GM19240 (cell line): ENCODE measurements at regions not wholly inside any gene's neighbourhood (a gene's known extent, or its start where the extent isn't known, plus 50 kb on each side); places are given as distances from the start of the nearest gene placed in this dataset.

ENCODE experiments used
- DNase-seq: peaks from one replicate; pipeline ENCODE4 v3.0.0; 2011; ENCODE audit warnings: low spot score; ENCODE audit not compliant: insufficient read length

DNA sequence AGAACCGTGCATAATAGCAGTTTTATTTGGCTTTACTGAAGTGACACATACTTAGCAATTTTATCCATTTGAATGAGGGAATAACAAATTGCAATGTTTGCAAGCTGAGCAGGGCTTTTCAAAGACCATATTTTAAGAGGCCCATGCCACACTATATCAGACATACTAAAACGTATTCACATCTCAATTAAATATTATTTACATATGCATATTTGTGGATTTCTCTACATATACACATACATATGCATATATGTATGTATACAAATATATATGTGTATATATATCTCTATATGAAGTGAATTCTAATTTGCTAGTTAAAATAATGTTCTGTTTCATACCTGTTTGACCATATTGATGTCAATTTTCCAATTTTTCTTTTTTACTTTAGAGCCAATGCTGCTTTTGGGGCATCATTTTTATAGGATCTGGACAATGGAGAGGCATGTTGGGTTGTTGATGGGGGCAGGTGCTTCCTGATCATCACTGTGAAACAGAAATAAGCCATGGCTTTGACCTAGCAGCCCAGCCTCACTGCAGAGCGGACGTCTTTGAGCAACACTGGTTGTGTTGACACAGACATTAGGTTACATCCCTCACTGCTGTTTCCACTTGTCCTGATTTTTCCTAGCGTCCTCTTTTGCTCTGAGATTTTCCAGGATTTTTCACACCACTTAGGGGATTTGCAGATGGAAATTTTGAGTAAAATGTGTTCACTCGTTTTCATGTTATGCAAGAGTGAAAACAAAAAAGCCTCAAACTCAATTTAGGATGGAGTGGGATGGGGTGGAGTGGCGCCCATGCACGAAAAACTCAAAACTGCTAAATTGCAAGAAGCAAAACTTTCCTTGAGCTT is 56.9 kb downstream of the RDH14 start:
- DNase-seq, result no peak

DNA sequence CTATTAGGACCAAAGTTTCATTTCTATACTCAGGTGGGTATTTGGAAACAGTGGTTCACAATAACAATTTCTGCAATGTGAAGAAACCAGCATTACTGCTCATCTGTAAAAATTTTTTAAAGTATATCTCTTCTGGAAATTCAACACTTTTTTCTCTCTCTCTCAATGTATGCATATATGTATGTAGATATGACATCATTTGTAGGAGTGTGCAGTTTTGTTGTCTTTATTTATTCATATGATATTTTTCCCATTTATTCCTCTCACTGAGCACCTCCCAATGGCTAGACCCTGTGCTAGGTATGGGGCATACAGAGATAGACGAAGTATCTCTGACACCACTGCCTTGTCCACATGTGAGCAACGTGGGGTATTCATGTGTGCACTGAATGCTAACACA is 58.3 kb downstream of the RDH14 start:
- no peak for DNase-seq

DNA sequence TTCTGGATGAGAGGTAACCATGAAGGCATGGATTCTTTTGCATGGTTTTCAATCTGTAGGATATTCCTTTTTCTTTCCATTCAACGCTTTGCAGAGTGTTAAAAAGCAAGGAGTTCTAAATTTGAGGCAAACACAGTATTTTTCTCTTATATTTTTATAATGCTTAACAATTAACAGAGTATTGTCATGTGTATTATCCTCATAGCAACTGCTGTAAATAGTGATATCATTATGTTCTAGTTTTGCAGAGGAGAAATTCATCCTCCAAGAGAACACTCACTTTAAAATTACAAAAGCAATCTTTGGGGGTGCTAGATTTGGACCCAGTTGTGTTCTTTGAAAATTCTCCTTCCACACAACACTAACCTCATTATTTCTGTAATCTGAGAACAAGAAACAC is 58.7 kb downstream of the RDH14 start:
- no peak for DNase-seq

DNA sequence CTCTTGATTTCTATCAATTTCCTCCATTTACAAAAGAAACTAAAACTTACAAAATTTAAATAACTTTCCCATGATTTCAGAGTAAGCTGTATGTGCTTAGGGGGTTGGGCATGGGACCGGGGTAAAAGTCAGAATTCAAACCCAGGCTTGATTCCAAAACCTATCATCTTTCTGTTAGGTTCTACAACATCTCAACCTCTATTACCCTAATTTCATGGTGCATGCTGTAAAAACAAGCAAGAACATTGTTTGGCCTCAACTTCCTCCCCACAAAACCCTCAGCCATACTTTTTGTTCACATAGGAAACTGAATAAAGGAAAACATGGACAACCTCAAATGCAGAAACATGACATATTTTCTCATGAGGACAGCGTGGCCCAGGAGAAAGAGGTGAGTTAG is 59.3 kb downstream of the RDH14 start:
- no peak for DNase-seq

DNA sequence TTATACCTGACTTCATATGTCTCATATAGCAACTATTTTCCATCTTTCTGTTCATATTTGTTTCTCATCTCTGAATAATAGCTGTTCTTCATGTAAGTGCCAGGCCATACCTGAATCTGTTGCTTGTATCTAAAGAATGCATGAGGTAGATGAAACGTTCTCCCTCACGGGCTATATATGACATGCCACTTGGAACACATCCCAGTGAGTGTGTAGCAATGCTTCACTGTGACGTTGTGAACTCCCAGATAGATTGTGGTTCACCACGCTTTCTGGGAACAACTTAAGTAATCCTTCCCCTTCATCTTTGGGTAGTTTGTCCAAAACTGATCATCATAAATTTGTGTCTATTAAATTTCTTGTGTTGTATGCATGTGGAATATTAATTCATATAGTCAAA is 60.1 kb downstream of the RDH14 start:
- no peak for DNase-seq

DNA sequence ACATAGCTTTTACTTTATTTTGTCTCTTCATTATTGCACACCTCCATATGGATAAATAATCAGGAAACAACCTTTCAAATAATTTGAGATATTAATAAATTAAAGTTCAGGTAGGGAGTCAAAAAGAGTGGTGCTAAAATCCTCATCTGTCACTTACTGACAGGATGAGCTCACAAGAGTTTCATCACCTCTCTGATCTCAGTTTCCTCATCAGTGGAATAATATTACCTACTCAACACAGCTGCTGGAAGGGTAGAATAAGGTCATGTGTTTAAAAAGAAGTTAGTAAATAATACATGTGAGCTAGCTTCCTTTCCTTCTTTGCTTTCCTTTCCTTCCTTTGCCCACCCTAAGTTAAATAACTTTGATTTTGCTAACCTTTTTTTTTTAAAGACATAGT is 61.9 kb downstream of the RDH14 start:
- no peak for DNase-seq

DNA sequence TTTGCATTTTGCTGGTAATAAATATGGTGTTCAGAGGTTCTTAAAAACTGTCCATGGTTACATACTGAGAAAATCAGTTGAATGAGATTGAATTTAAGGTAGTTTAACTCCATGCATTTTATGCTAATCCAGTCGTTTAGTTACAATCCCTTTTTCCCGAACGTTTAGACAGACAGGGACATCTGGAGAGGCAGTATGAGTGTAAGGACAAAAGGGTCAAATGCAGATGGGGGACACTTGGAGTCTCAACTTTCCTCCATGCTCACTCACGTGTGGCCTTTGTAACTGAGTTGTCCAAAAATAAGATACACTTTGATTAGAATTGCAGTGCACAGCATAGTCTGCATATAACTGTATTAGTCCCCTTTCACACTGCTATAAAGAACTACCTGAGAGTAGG is 63.9 kb downstream of the RDH14 start:
- no peak for DNase-seq

DNA sequence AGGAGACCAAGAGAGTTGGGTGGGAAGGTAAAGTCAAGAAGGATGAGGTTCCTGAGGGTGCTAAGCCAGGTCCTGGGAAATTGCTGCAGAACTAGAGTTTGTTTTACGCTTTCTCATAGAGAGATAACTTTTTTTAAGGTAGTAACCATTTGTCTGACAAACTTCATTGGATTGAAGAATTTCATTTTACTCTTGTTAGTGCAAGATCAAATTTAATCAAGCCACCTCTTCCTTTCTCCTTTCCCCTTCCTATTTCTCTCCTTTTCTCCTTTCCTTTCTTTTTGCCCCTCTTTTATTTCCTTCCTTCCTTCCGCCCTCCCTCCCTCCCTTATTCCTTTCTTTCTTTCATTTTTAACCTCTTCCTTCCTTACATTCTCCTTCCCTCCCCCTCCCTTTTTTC is 65.4 kb downstream of the RDH14 start:
- no peak for DNase-seq

DNA sequence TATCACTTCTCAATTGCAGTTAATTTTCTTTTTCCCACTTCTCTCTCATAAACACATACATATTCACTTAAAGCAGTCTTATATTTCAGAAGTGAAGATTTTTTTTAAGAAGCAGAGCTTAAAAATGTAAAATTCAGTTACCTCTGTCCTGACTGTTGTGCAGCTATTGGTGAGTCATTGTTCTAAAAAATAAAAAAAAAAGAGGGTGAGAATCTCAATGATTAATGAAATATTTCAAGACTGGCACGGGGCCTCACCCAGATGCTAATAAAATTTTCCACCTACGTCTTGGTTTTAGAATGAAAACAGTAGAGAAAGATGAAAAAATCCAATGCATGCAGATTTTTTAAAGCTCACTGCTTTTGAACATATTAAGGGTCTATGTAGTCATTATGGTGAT is 67.7 kb downstream of the RDH14 start:
- DNase-seq, result no peak

DNA sequence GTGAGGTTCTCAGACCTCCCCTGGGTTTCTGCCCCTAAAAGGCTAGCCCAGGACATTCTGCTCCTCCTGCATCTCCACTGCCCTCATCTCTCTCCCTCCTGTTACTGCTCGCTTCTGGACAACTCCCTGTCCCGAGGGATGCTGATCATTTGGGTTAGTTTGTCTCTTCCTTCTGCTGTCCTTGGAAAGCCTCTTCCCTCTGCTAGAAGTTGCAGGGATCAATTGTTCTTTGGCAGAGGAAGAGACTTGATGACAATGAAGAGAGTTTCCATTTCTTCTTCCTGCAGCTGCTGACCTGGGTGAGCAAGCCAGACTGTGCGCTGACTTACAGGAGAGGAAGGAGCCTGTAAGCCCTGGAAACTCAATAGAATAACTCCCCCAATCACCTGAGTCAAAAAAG is 68.9 kb downstream of the RDH14 start:
- DNase-seq, result no peak

DNA sequence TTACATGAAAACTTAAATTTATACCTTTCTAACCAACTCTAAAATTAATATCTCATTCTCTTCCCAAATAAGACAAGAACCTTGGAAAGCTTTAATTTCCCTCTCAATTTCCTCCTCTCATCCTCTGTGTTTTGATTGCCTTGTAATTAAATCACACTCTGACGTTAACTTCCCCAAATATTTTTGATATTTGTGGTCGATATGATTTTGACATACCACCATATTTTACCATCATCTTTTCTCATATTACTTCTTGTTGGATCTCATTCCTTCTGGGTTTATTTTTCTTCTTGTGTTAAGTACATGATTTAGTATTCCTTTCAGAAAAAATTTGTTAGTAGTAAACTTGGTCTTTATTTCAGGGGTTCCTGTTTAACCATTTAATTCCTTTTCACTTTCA is 69.6 kb downstream of the RDH14 start:
- DNase-seq, result no peak

DNA sequence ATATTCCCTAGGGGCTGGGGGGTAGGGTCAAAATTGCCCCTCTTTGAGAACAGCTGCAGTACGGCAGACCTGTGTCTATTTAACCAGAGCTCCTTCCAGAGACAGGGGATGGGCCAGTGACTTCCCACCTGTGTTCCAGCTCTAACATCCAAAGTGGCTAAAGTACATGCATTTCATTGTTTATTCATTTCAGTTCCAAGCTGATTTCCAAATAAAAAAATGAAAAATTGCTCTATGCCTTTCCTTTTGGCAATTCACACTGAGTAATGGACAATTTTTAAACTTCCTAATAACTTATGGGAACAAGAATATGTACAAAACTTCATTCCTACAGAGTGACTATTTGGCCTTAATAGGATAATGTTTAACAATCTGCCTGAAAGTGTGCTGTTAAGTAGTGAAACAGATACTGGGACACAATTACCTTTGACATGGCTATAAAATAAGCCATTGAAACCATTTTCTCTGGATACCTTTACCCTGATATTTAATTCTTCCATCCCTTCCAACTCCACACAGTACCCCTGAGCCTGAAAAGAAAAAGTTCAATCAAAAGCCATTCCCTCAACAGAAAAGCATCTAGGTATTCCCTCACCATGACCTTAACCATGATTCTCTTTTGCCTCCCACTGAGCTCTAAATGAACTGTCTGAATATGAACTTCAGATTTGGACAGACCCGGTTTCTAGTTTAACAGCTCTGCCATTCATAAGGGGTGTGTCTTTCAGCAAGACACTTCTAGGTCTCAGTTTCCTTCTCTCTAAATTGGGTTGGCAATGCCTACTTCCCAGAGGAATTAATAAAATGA is 73.1 kb downstream of the RDH14 start:
- DNase-seq, result no peak

DNA sequence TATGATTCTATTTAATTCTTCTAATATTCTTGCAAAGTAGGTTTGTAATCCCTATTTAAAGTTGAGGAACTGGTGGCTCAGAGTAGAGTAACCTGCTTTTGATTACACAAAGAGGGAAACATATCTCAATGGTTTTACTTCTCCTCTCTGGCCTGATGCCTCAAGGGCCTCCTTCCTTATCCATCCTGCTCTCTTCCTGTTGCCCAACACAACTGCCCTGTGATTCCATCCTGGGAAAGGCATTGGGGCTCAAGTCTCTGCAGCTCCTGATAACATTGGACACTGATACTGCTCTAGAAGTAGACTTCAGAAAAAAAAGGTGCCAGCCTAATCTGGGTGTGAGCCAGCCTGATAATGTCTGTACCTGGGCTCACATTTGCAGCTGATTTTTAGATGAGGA is 75.8 kb downstream of the RDH14 start:
- no peak for DNase-seq

DNA sequence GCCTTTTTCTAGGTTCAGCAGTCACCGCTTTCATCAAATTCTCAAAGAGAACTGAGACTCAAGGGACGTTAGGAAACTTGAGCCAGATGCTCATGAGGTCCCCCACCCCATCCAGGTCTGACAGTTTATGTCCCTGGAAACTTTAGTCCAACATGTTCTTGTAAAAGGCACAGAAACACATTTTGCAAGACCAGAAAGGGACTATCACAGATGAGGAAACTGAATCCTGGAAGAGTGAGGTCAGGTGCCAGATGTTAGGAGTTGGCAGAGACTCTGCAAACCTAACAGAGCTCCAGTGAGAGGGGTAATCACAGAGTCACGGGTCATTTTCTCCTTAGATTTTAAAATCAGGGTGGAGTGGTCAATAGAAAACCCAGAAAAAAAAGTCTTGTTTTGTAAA is 76.6 kb downstream of the RDH14 start:
- DNase-seq, result no peak

DNA sequence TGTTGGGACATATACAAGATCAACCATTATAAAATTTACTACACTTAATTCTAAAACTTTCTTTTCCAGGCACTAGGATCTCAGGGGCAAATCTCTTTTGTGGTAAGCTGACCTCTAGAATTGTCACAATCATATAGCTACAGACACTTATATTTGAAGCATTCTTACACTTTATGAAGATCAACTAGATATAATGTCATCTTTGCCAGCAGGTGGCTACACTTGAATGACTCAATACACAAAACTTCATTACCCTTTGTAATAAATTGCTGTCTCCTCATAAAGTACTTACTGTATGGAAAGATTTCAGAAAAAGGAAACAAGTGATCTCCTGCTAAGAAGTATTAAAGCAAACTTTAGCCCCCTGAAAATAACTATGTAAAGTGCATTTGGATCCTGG is 77.8 kb downstream of the RDH14 start:
- DNase-seq, result no peak

DNA sequence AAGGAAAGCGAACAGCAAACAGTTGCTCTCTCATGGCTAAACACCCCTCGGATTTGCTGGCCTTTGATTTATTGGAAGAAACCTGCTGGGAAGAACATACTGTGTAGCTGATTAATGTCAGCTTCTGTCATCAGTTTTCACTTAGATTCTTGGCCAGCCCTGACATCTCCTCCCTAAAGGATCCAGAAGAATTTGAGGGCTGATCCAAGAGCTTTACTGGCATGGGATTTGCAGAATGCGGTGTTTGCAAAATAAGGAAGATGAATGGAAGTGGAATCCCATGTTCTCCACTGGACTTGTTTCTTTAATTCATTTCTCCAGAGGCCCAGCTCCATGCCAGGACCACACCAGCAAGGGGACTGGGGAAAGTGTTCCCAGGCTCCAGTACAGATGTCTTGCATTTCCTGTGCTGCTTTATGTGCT is 80.5 kb downstream of the RDH14 start:
- DNase-seq, result no peak

DNA sequence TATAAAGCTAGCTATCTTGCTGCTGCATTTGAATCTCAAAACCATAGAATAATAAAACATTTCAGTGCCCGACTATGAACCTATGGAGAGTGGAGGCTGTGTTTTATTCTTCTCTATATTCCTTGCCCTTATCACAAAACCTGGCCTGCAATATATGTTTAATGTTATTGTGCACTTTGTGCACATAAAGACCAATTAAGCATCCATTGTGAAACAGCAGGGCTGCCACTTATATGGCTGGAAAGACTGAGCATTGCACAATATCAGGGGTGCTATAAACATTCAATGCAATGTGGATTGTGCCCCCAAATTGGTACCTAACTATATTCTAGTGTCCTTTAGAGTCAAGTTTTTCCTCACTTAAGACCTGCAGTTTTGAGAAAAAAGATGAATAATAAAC is 83.2 kb downstream of the RDH14 start:
- no peak for DNase-seq

DNA sequence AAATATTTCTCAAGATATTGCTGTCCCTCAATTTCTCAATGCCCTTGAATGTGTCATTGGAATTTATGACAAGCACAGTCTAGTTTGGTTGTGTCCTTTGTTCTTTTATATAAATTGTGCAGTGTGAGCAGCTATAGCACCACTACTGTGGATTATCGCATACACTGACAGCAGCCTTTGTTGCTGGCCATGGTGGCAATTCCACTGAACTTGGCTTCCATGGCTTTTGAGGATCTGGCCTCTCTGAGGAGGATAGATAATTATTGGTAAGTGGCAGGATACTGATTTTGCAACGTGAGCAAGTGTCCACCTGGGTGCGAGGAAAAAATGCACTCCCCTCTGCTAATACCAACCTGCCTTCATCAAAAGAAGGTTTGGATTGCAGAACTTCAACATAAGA is 84.0 kb downstream of the RDH14 start:
- no peak for DNase-seq

DNA sequence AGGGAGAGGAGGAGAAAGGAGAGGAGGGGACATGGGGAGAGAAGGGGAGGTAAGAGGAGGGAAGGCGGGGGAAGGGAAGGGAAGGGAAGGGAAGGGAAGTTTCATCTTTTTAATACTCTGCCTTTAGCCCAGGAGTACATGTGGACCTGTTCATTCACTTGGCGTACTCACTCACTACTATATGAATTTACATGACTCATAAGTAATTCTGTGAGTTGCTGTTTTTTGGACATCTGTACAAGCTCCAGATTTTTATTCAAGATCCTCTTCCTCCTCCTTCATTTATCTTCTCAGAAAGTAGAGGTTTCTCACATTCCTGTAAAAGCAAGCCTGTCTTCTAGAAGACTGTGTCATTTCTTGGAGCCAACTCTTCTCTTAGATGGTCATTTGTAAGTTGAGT is 84.6 kb downstream of the RDH14 start:
- no peak for DNase-seq

DNA sequence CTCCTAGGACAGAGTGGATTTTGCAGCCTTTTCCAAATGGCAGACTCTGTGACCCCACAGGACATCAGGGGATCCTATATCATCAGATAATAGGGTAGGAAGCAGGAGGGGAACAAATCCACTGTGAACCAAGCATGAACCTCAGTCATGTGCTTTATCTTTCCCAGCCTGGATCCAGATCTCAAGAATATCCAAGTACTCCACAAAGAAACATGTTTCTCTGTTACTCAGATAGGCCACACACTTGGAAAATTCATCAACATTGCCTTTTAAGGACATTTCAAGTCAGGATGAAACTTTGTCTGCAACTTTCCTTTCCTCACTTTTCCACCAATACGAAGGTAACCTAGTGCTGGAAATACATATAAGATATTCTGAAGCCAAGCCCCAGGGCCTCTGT is 85.8 kb downstream of the RDH14 start:
- DNase-seq, result no peak

DNA sequence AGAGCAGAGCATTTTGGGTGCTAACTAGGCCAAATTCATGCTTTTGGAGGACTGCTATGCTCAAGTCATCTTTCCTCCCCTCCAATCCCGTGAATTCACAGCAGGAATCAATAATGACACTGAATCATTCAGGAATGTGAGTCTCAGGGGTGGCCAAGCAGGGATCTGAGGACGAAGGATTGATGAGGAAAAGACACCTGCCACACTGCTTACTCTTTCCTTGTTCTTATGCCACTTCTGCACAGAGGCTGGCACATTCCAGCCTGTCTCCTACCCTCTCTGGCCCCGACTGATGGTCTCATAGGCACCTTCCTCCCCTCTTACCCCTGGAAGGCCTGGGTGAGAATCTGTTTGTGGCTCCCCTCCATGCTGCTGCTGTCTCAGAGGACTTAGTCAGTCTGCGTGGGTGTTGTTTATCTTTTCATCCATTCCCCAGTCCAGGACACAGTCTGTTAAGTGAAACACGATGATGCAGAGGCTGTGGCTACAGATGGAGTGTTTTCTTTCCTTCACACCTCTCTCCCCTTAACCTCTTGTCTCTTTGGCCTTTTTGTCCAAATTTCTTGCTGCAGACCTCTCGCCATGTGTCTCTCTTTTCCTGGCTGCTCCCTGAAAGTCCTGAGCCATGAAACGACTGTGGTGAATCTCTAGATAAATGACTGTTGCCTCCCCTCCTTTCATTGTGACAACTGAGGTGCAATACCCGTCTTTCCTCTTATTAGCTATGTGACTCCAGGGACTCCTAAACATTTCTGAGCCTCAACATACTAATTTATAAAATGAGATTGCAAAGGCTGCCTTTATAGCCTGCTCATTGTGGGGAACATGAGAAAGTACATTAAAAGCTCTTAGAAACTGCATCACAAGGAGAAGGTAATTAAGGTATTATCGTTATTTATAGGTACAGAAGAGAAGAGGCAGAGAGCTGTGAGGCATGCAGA is 86.9 kb downstream of the RDH14 start:
- no peak for DNase-seq
